Tibial nerve (tissue), 4 donors: ENCODE measurements at regions not wholly inside any gene's neighbourhood (a gene's known extent, or its start where the extent isn't known, plus 50 kb on each side); places are given as distances from the start of the nearest gene placed in this dataset.

Source experiments
- EP300 ChIP-seq, 2 donors: sonication (generic); formaldehyde crosslinking; IDR thresholded peaks; one replicate each; pipeline ENCODE4 v1.6.1; 2017; ENCODE audit warnings: antibody characterized with exemption in 2 of 2, mild to moderate bottlenecking in 1 of 2
- POLR2A ChIP-seq, 2 donors: fragments of 450-650 bp; IDR thresholded peaks; one replicate each; pipeline ENCODE4 v1.6.1; 2017; ENCODE audit warnings: antibody characterized with exemption in 2 of 2, mild to moderate bottlenecking in 2 of 2, moderate library complexity in 2 of 2
- TF ChIP-seq, protein P1 (sequence below), 5 experiments: fragments of 200-600 bp in 3 of 5; fragments of 450-650 bp in 2 of 5; sonication (generic) in 3 of 5; IDR thresholded peaks; one replicate each; pipeline ENCODE4 v1.5.1; 2016 to 2019; ENCODE audit warnings: antibody characterized with exemption in 5 of 5, mild to moderate bottlenecking in 3 of 5, moderate library complexity in 2 of 5

DNA sequence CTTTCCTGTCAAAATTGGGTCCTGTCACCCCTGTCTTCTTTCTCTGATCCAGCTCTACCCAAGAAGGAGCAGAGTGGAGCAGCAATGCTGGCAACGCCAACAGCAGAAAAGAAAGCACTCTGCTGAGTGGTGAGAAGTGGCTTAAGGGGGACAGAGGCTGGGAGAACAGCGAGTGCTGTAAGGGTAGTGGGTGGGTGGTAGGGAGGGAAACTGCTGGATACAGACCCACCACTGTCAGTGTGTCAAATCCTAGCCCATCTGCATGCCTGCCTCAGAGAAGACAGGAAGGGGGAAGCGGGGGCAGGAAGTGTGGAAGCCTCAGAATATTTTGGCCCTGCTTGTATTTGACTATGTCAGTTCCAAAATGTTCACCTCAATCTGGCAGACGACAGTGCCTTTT, 170.4 kb upstream of the MAST4 start:
- TF ChIP-seq, protein P1, sequence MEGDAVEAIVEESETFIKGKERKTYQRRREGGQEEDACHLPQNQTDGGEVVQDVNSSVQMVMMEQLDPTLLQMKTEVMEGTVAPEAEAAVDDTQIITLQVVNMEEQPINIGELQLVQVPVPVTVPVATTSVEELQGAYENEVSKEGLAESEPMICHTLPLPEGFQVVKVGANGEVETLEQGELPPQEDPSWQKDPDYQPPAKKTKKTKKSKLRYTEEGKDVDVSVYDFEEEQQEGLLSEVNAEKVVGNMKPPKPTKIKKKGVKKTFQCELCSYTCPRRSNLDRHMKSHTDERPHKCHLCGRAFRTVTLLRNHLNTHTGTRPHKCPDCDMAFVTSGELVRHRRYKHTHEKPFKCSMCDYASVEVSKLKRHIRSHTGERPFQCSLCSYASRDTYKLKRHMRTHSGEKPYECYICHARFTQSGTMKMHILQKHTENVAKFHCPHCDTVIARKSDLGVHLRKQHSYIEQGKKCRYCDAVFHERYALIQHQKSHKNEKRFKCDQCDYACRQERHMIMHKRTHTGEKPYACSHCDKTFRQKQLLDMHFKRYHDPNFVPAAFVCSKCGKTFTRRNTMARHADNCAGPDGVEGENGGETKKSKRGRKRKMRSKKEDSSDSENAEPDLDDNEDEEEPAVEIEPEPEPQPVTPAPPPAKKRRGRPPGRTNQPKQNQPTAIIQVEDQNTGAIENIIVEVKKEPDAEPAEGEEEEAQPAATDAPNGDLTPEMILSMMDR (IDR thresholded peaks at IDR 0.05): no peak
- TF ChIP-seq POLR2A (IDR thresholded peaks at IDR 0.05): no peak
- no peak for TF ChIP-seq EP300 (IDR thresholded peaks at IDR 0.05)
